Breast epithelium (tissue), 3 donors: ENCODE measurements at regions not wholly inside any gene's neighbourhood (a gene's known extent, or its start where the extent isn't known, plus 50 kb on each side); places are given as distances from the start of the nearest gene placed in this dataset.

ENCODE experiments used
- CTCF ChIP-seq, 3 donors: fragments of 450-650 bp; IDR thresholded peaks; one replicate each; pipeline ENCODE4 v1.5.1; 2016 to 2017; ENCODE audit warnings: antibody characterized with exemption in 3 of 3, mild to moderate bottlenecking in 3 of 3, moderate library complexity in 3 of 3
- POLR2A ChIP-seq: fragments of 450-650 bp; IDR thresholded peaks from one replicate; pipeline ENCODE4 v1.6.1; 2016; ENCODE audit warnings: antibody characterized with exemption, mild to moderate bottlenecking, moderate library complexity

GRCh38 chr14:29061702-29062101 lies 295.1 kb downstream of the FOXG1 start:
- no peak for TF ChIP-seq POLR2A
- TF ChIP-seq CTCF (IDR thresholded peaks at IDR 0.05): no peak
